ENCODE measurements at regions not wholly inside any gene's neighbourhood (a gene's known extent, or its start where the extent isn't known, plus 50 kb on each side); places are given as distances from the start of the nearest gene placed in this dataset.
A peak's percentile ranks its signal among the peaks of the same experiment; 100 is the strongest.

DNA sequence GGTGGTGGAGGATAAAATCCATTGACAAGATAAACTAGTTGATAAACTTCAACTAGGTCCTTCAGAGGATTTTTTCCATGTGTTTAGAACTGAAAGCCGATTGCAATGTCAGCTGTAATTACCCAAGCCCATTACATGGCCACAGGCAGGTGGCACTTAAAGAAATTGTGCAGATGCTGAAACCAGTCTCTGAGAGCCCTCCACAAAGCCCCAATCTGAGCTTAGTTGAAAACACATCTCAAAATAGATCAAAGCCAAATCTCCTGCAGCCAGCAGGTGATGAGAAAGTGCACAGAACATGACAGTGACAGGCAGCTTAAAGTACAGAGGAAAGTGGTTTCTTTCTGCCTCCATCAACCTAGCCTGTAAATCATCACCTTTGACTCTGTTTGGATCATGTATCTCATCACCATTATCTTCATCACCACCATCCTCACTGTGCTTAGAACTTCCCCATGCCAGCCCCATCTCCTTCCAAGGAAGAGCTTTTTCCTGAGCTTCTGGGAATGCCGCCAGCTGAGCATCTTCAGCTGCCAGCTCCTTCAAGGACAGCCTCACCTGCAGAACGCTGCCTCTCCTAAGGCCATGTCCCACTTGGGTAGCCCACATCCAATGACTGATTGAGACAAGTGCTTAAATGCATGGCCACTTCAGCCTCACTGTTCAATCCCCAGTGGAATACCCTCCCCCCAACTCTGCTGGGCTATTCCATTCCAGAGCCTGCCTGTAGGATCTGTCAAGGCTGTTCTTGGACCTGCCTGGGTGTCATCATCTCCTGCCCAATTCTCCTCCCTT, 219.5 kb upstream of the TMEM132C start:
- intact Hi-C loops (cut with DNase I), result no loop called here
- DNase-seq (ENCODE audit: low spot score) (no peak), ATAC-seq (no peak)

DNA sequence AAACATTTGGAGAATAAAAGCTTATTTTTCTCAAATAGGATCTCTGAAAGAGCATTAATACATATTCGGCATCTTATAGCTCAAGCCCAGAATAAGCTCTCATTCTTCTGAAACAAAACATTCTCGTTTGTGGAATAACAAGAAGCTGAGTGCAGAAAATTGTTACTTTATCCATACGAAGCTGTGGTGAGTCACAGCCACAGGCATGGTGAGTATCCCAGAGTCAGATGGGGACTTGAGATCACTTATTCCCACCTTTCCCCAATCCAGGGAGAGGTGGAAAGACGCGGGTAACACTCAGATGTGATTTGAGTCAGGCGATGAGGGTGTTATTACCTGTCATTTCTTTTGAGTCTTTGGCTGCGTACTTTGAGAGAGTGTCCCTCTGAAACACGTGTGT, 214.6 kb upstream of the TMEM132C start:
- ATAC-seq (no peak), DNase-seq (ENCODE audit: low spot score) (no peak)
- intact Hi-C loops (cut with DNase I), result no loop called here

DNA sequence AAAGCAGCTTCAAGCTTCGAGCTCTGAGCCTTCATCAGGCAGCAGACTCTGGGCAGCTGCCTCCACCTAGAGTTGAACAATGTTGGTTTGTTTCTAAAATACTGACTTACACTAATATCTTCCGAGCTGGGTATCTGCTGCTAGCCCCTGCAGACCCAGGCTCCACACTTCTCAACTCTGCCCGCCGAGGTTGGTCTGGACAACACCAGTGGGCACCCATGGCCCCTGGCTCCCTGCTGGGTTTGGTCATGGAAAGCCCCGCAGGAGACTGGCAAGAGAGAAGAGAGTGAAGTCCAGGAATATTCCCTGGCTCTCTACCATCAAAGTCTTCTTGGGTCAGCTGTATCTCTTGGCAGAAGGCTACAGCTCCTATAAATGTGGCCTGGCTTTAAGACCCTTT, 214.2 kb upstream of the TMEM132C start:
- no peak for ATAC-seq
- DNase-seq (ENCODE audit: low spot score), result no peak
- intact Hi-C loops (cut with DNase I), result no loop called here

DNA sequence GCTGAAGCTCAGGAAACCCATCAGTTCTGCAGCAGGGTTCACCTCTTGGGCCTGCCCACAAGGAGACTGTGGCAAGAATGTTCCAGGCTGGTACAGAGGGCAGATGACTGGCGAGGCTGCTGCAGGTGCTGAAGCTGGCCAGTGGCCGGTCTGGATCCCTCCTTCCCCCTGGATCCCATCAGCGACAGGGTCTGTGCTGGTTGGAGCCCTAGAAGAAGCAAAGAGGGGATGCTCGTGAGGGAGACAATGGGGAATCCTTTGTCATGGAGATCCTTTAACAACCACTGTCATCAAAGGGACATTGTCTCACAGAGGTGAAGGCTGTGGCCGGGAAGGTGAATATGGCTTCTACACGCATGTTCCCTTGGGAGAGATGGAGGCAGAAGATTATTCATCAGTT, 211.4 kb upstream of the TMEM132C start:
- no peak for DNase-seq (ENCODE audit: low spot score)
- intact Hi-C loops (cut with DNase I), result no loop called here
- no peak for ATAC-seq

DNA sequence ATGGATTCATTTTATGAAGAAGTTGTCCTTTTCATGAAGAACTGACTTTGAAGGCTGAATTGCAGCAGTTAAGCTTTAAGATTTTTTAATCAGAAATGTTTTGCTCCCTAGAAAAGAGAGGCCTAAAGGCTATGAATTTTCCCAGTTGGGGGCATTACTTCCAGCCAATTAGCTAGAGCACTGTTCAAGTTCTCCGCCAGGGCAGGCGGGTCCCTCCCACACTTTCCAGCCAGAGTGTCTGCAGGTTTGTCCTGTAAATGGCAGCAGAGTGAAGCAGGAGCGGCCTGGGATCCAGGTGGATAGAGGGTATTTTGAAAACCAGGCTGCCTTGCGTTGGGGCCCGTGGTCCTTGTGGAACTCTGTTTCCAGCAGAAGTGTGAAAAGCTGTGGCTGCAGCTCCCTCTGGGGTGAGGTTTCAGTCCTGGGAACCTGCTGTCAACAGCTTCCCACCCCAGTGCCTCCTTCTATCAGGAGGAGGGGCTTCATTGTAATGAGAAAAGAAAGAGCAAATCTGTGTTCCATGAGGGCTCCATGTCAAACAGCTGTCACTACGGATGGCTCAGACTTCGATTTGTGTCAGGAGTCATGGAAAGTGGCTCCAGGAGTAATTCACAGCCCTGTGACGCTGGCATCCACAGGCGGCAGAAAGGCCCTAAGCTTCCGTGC, 210.7 kb upstream of the TMEM132C start:
- intact Hi-C loops (cut with DNase I), result no loop called here
- no peak for DNase-seq (ENCODE audit: low spot score)
- no peak for ATAC-seq

DNA sequence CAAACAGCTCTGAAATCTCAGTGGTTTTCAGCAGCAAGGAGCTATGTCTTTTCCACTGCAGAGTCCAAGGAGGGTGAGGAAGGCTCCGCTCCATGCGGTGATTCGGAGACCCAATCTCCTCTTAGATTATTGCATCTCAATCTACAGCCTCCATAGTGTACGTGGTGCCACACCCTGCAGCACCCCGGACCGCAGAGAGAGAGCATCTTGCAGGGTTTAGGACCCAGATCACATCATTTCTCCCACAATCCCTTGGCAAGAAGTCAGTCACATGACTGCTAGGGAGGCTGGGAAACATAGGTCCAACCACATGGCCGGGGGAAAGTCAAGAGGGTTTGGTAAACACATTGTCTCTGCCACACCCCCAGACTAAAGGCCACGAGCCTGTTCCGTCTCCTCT, 209.4 kb upstream of the TMEM132C start:
- ATAC-seq (no peak), DNase-seq (ENCODE audit: low spot score) (no peak)

DNA sequence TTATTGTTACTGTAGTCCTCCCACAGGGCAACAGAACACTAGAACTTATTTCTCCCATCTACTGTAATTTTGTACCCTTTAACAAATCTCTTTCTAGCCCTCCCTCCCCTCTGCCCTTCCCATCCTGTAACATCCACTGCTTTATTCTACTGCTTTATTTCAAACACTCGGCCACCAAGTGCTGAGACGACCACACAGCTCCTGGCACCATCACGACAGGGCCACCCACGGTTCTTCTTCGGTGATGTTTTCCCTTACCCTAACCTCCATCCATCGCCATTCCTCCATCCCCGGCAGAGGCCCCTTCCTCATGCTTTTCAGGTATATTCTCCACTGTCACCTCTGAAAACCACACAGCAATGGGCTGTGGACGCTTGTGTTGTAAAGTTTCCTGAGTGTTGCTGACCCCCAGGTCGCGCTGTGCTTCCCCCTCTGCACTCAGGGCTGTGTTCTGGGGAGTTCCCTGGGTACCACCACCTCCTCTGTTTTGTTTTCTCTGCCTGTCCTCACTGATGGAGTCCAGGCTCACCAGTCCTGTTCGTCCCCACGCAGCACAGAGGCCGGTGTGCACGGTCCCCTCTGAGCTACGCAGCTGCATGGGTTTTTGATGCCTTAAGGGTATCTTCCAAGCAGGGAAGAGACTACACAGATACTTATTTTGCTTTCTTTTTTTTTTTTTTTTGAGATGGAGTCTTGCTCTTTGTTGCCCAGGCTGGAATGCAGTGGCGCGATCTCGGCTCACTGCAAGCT, 207.2 kb upstream of the TMEM132C start:
- no peak for DNase-seq (ENCODE audit: low spot score)
- ATAC-seq, result no peak
- intact Hi-C loops (cut with DNase I), result no loop called here

More for the DNA sequence above, 209.4 kb upstream of the TMEM132C start:
- intact Hi-C loops (cut with DNase I), result no loop called here

DNA sequence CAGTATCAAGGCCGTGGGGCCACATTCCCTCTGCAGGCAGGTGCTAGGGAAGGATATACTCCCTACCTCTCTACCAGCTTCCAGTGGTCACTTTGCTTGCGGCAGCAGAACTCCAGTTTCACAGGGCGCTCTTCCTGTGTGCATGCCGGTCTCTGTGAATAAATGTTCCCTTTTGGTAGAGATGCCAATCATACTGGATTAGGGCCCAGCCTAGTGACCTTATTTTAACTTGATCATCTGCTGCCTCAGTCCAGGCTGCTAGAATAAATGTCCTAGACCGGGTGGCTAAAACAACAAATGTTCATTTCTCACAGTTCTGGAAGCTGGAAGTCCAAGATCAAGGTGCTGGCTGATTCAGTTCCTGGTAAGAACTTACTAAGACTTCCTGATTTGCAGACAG, 198.8 kb upstream of the TMEM132C start:
- intact Hi-C loops (cut with DNase I), result no loop called here
- ATAC-seq (no peak), DNase-seq (ENCODE audit: low spot score) (no peak)

DNA sequence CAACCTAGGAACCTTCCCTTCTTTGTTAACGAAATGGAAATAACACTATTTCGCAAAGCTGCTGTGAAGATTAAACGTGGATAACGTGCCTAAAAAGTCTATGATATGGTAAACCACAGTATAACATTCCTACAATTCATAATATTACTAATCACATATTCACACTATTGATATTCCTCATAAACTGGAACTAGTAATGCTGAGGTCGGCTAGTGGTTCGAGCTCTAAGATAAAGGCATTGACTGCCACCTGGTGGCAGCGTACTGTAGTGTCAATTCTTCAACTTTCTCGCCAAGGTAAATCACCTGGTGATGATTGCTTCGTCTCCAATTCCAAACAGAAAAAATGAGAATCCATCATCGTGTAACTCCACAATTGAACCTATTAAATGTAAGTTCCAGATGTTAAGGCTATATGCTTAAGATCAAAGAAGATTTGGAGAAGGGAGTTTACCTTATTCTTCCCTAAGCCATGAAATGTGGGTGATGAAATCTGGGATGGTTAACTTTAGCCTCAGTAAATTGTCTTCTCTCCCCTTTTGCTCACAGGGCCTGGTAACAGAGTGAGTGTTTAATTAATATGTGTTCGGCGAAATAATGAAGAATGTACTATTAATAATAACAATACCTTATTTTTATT, 197.5 kb upstream of the TMEM132C start:
- intact Hi-C loops (cut with DNase I), result no loop called here
- DNase-seq (ENCODE audit: low spot score) (no peak), ATAC-seq (no peak)

DNA sequence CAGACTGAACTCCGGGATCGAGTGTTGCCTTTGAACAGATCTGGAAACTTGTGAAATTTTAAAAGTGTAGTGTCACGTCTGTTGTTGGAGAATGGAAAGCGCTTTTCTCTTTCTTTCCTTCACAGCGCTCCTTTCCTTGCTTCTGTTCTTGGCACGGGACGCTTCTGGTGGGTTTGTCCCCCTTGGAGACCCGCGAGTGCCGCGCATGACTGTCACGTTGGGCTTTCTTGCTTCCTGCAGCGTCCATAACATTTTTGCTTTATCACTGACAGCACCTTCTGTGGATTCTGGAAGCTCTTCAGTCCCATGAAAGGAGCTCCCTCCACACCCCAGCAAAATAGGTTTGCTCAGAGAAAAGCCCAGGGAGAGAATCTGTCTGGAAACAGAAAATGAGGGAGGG, 193.0 kb upstream of the TMEM132C start:
- DNase-seq (ENCODE audit: low spot score) (no peak), ATAC-seq (no peak)

DNA sequence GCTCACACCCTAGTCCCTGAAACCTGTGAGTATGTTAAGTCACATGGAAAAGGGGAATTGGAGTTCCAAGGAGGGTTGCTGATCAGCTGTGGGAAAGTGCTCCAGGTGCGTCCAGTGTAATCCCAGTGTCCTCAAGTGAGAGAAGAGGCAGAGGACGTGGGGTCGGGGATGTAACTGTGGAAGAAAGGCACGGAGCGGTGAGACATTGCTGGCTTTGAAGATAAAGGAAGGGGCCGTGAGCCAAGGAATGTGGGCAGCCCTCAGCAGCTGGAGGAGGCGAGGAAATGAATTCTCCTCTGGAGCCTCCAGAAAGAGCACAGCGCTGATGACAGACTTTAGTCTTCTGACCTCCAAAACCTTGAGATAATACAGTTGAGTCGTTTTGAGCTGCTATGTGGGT, 191.6 kb upstream of the TMEM132C start:
- no peak for ATAC-seq
- intact Hi-C loops (cut with DNase I), result no loop called here
- DNase-seq (ENCODE audit: low spot score), result no peak

More for the DNA sequence above, 193.0 kb upstream of the TMEM132C start:
- intact Hi-C loops (cut with DNase I), result no loop called here

DNA sequence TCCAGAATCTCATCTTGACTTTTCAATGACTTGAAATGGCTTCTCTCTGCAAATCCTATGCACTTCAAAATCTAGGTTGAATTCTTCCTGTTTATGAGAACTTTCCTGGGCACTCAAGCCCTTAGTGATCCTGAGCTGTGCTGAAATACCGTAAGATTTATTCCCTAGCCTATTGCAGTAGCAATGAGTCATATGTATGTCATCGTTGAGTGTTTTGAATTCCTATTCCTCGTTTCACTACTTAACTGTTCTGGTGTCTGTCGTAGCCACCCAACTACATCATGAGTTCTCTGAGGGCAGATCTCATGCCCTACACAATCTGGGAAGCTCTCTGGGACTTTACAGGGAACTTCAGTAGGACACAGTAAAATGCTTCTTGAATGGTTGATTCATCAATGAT, 190.8 kb upstream of the TMEM132C start:
- DNase-seq (ENCODE audit: low spot score), result no peak
- no peak for ATAC-seq
- intact Hi-C loops (cut with DNase I), result no loop called here

DNA sequence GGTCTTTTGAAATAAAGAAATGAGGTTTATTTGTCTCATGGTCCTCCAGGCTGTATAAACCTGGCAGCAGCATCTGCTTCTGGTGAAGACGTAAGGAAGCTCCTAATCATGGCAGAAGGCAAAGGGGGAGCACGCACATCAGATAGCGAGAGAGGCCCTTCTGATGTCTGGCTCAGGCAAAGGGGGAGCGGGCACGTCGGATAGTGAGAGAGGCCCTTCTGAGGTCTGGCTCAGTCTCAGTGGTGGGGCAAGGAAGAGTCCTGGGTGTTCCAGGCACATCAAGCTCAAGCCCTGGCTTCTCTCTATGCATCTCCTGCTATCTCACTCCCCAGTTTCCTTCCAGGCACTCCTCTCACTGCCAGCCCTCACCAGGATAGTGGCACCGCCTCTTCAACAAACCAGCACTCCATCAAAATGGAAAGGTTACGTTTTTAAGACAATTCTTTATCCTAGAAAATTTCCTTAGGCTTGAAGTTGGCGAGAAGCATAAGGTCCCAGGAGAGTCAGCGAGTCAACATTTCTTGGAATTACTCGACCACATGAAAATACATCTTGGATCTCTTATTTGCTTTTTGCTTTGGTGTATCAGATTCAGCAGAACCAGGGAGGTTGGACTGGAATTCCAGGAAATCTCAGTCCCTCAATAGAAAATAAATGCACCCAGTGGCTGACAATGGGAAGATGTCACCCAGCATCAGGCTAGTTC, 189.6 kb upstream of the TMEM132C start:
- intact Hi-C loops (cut with DNase I), result no loop called here
- DNase-seq (ENCODE audit: low spot score), result no peak
- peak; percentile 62 for ATAC-seq

DNA sequence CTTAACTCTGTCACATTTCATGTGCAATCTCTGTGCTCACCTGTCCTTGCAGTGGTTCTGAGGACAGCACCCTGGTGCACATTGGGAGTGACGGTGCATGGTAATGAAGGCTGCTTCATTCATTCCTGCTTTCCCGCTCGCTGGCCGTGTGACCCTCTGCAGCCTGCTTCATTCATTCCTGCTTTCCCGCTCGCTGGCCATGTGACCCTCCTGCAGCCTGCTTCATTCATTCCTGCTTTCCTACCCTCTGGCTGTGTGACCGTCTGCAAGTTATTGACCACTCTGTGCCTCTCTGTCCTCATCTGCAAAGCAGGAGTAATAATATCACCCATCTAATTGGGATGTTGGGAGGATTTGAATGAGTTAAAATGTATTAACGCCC, 189.1 kb upstream of the TMEM132C start:
- ATAC-seq (peak; percentile 23), DNase-seq (ENCODE audit: low spot score) (no peak)
- intact Hi-C loops (cut with DNase I), result no loop called here

DNA sequence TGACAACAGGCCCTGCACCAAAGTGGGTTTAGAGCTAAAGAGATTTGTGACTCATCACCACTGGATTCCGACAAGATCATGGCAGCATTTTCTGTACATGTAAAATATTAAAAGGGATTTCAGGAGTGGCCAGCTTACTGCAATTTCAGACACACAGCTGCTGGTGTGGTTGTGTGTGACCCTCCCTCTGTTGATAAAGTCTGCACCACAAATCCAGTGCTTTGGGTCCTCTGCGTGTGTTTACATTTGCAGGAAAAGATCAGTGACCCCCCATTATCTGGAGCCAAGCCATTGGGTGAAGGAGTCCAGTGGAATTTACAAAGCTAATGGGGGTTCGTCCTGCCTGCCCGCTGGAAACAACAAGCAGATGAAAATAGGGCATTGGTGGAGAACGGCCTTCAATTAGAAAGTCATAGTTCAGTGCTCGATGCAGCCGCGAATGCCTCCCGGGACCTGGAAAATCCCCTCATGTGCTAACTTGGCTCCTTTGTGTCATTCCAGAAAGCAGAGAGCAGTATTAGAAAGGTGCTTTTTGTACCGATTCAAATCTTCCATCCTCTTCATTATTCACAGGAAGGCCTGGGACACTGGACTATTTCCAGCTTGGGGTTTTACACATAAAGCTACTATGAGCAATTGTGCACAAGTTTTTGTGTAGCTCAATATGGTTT, 188.5 kb upstream of the TMEM132C start:
- intact Hi-C loops (cut with DNase I), result no loop called here
- ATAC-seq (peak; percentile 15), DNase-seq (ENCODE audit: low spot score) (no peak)

DNA sequence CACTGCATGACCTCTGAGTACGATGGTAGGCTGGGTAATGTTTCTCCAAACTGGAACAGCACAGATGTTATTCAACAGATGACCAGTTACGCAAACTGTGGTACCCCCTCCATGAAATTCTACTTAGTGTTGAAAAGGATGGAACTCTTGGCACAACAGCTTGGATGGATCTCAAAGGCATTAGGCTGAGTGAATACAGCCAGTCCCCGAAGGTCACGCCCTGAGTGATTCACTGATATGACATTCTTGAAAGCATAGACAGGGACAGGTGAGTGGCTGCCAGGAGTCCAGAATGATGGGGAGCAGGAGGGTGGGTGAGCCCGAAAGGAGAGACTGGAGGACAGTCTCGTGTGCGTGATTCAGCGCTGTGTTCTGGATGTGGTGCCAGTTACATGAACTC, 187.5 kb upstream of the TMEM132C start:
- intact Hi-C loops (cut with DNase I), result no loop called here
- ATAC-seq, result no peak
- DNase-seq (ENCODE audit: low spot score), result no peak

DNA sequence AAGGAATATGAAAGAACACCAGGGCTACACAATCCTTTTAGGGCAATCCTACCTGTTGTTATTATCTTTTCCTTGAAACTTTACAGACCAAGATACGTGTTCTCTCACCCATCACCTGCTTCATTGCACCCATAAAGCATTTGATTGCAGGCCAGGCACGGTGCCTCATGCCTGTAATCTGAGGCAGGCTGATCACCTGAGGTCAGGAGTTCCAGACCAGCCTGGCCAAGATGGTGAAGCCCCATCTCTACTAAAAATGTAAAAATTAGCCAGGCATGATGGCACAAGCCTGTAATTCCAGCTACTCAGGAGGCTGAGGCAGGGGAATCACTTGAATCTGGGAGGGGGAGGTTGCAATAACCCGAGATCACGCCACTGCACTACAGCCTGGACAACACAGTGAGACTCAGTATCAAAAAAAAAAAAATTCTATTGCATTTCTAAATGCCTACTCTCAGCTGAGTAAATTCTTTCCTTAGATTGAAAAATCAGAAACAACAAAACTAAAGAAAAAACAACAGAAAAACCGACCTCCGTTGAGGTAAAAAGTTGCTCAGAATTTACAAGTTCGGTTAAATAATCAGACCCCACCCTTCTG, 183.7 kb upstream of the TMEM132C start:
- no peak for DNase-seq (ENCODE audit: low spot score)
- ATAC-seq, result no peak
- intact Hi-C loops (cut with DNase I), result no loop called here

DNA sequence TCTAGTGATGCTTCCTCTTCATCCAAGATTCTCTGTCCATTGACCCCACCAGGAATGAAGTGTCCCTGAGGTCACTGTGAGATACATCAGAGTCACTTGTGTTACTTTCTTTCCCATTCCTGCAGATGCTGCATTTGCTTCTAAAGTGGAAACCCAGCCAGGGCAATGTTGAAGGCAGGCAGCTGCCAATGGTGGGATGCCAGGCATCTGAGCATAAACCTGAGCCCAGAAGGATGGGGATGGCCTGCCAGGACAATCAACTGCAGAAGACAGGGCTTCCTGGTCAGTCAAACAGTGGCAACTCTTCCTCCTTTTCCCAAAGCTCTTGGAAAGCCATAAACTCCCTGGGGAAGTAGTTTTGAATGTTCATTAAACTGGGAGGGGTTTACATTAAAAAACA, 178.0 kb upstream of the TMEM132C start:
- intact Hi-C loops (cut with DNase I), result no loop called here
- ATAC-seq (no peak), DNase-seq (ENCODE audit: low spot score) (no peak)

Measured in sciatic nerve (tissue), 2 donors.